HepG2 (cell line): ENCODE measurements at regions not wholly inside any gene's neighbourhood (a gene's known extent, or its start where the extent isn't known, plus 50 kb on each side); places are given as distances from the start of the nearest gene placed in this dataset.

ENCODE experiments used
- BATF2 ChIP-seq: sonication (generic); formaldehyde crosslinking; IDR thresholded peaks from 2 replicates; pipeline ENCODE4 v1.8.0; 2022; ENCODE audit warnings: mild to moderate bottlenecking, missing genetic modification reagents, moderate library complexity
- BCL6 ChIP-seq: IDR thresholded peaks from 2 replicates; pipeline ENCODE4 v1.6.1; 2016; ENCODE audit warnings: missing genetic modification reagents, missing compliant biosample characterization
- BRD4 ChIP-seq: sonication (generic); formaldehyde crosslinking; IDR thresholded peaks from 2 replicates; pipeline ENCODE4 v1.4.0; 2020; ENCODE audit warnings: missing genetic modification reagents
- FOXJ3 ChIP-seq: sonication (generic); formaldehyde crosslinking; IDR thresholded peaks from 2 replicates; pipeline ENCODE4 v1.4.0; 2020; ENCODE audit warnings: missing genetic modification reagents, mild to moderate bottlenecking, borderline replicate concordance
- GMEB1 ChIP-seq: sonication (generic); formaldehyde crosslinking; IDR thresholded peaks from 2 replicates; pipeline ENCODE4 v1.5.1; 2020; ENCODE audit warnings: missing genetic modification reagents, mild to moderate bottlenecking, borderline replicate concordance
- HES4 ChIP-seq: sonication (generic); formaldehyde crosslinking; IDR thresholded peaks from 2 replicates; pipeline ENCODE4 v1.9.0; 2021; ENCODE audit warnings: mild to moderate bottlenecking, missing genetic modification reagents, borderline replicate concordance
- HMG20B ChIP-seq: conservative IDR thresholded peaks from 2 replicates; pipeline ENCODE4 v1.6.1; 2016; ENCODE audit warnings: missing genetic modification reagents, missing compliant biosample characterization
- HNF4A ChIP-seq: sonication (generic); formaldehyde crosslinking; IDR thresholded peaks from 2 replicates; pipeline ENCODE4 v1.4.0; 2020; ENCODE audit warnings: missing genetic modification reagents
- MIER3 ChIP-seq: IDR thresholded peaks from 2 replicates; pipeline ENCODE4 v1.6.1; 2016; ENCODE audit warnings: missing compliant biosample characterization, borderline replicate concordance
- NAIF1 ChIP-seq: sonication (generic); formaldehyde crosslinking; IDR thresholded peaks from 2 replicates; pipeline ENCODE4 v1.5.0; 2020; ENCODE audit warnings: mild to moderate bottlenecking, missing genetic modification reagents, borderline replicate concordance
- NFKBIZ ChIP-seq: IDR thresholded peaks from 2 replicates; pipeline ENCODE4 v1.6.1; 2018; ENCODE audit warnings: missing genetic modification reagents, missing compliant biosample characterization
- POGZ ChIP-seq: sonication (generic); formaldehyde crosslinking; IDR thresholded peaks from 2 replicates; pipeline ENCODE4 v1.4.0; 2020; ENCODE audit warnings: mild to moderate bottlenecking, missing genetic modification reagents
- SOX5 ChIP-seq: IDR thresholded peaks from 2 replicates; pipeline ENCODE4 v1.6.1; 2016; ENCODE audit warnings: borderline replicate concordance
- SOX6 ChIP-seq, 2 experiments: fragments of 450-650 bp in 1 of 2; sonication (generic) in 1 of 2; formaldehyde crosslinking in 1 of 2; IDR thresholded peaks; 2 replicates each; pipeline versions ENCODE4 v1.4.0 to v1.6.1; 2017 to 2020; ENCODE audit warnings: antibody characterized with exemption in 1 of 2, mild to moderate bottlenecking in 1 of 2, missing genetic modification reagents in 1 of 2
- SRSF9 ChIP-seq: fragments of 200-400 bp; formaldehyde crosslinking; IDR thresholded peaks from 2 replicates; pipeline ENCODE4 v1.6.1; 2018; ENCODE audit warnings: borderline replicate concordance, mild to moderate bottlenecking, low read depth, low read length; ENCODE audit not compliant: insufficient read depth, poor library complexity, severe bottlenecking
- TCF7L2 ChIP-seq: IDR thresholded peaks from 2 replicates; pipeline ENCODE4 v1.6.1; 2011; ENCODE audit warnings: mild to moderate bottlenecking, low read depth, low read length, moderate library complexity
- ZGPAT ChIP-seq: IDR thresholded peaks from 2 replicates; pipeline ENCODE4 v1.6.1; 2016; ENCODE audit warnings: mild to moderate bottlenecking
- ZNF350 ChIP-seq: sonication (generic); formaldehyde crosslinking; IDR thresholded peaks from 2 replicates; pipeline ENCODE4 v1.4.0; 2020; ENCODE audit warnings: mild to moderate bottlenecking, low read depth, missing genetic modification reagents, borderline replicate concordance
- ZNF737 ChIP-seq: sonication (generic); formaldehyde crosslinking; IDR thresholded peaks from 2 replicates; pipeline ENCODE4 v1.5.0; 2020; ENCODE audit warnings: missing genetic modification reagents, mild to moderate bottlenecking, borderline replicate concordance
- ZNF879 ChIP-seq: sonication (generic); formaldehyde crosslinking; IDR thresholded peaks from 2 replicates; pipeline ENCODE4 v1.8.1; 2023; ENCODE audit warnings: missing genetic modification reagents
- TF ChIP-seq, protein P1 (sequence below): sonication (generic); formaldehyde crosslinking; IDR thresholded peaks from 2 replicates; pipeline ENCODE4 v1.4.0; 2020; ENCODE audit warnings: missing genetic modification reagents, borderline replicate concordance
- TF ChIP-seq, protein P2 (sequence below): IDR thresholded peaks from 2 replicates; pipeline ENCODE4 v1.6.1; 2018; ENCODE audit warnings: missing genetic modification reagents

DNA sequence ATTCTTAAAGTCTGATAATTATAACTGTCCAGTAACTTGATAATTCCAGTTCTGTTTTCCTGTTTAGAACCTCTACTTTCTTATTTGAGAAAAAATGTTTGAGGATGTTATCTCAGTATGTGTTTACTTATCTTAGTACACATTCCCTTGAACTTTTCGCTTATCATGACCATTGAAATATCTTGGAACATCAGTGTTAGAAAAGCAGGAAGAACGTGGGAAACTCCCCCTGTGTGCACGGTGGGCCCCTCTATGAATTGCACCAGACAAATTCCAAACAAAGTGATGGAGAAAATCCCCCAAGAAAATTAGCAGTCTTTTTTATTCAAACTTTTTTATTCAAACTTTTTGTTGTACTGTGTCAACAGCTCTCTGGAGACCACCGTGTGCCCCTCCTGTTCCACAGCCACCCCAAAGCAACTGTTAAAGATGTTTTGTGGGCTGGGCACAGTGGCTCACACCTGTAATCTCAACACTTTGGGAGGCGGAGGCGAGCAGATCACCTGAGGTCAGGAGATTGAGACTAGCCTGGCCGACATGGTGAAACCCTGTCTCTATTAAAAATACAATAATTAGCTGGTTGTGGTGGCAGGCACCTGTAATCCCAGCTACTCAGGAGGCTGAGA lies 78.3 kb upstream of the PEG3 start (continued):
- TF ChIP-seq, protein P1, sequence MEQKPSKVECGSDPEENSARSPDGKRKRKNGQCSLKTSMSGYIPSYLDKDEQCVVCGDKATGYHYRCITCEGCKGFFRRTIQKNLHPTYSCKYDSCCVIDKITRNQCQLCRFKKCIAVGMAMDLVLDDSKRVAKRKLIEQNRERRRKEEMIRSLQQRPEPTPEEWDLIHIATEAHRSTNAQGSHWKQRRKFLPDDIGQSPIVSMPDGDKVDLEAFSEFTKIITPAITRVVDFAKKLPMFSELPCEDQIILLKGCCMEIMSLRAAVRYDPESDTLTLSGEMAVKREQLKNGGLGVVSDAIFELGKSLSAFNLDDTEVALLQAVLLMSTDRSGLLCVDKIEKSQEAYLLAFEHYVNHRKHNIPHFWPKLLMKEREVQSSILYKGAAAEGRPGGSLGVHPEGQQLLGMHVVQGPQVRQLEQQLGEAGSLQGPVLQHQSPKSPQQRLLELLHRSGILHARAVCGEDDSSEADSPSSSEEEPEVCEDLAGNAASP (CRISPR knock-in tag) = peak; percentile 90; the same call in 1 of the 2 replicates
- TF ChIP-seq POGZ (CRISPR knock-in tag) (peak; percentile 60; the same call in 1 of the 2 replicates), ZGPAT (peak; percentile 82), TCF7L2 (peak; percentile 70; the same call in 1 of the 2 replicates), HNF4A (CRISPR knock-in tag) (peak; percentile 71), SOX5 (peak; percentile 89), SOX6 (IDR thresholded peaks at IDR 0.05) (no peak), SOX6 (CRISPR knock-in tag; IDR thresholded peaks at IDR 0.05) (peak; percentile 86), NFKBIZ (CRISPR knock-in tag) (peak; percentile 85; the same call in 1 of the 2 replicates), FOXJ3 (CRISPR knock-in tag) (peak; percentile 92), NAIF1 (CRISPR knock-in tag) (no peak), ZNF879 (CRISPR knock-in tag) (no peak), ZNF737 (CRISPR knock-in tag) (no peak), SRSF9 (no peak), HES4 (CRISPR knock-in tag) (no peak), BCL6 (CRISPR knock-in tag) (peak; percentile 95), HMG20B (CRISPR knock-in tag) (peak; percentile 67; the same call in 1 of the 2 replicates), ZNF350 (CRISPR knock-in tag) (0 out of 2 replicates have a peak, but pooled peaks have one; percentile 23), GMEB1 (no peak), BATF2 (no peak), BRD4 (peak; percentile 50; the same call in 1 of the 2 replicates), MIER3 (CRISPR knock-in tag) (peak; percentile 62; the same call in 1 of the 2 replicates)
- TF ChIP-seq, protein P2, sequence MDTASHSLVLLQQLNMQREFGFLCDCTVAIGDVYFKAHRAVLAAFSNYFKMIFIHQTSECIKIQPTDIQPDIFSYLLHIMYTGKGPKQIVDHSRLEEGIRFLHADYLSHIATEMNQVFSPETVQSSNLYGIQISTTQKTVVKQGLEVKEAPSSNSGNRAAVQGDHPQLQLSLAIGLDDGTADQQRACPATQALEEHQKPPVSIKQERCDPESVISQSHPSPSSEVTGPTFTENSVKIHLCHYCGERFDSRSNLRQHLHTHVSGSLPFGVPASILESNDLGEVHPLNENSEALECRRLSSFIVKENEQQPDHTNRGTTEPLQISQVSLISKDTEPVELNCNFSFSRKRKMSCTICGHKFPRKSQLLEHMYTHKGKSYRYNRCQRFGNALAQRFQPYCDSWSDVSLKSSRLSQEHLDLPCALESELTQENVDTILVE (CRISPR knock-in tag) = no peak; the same call in none of the 2 replicates
